ENCODE measurements at regions not wholly inside any gene's neighbourhood (a gene's known extent, or its start where the extent isn't known, plus 50 kb on each side); places are given as distances from the start of the nearest gene placed in this dataset.

- ATAC-seq: no peak
These were observed 202.5 kb upstream of the CADM1 start for GRCh38 chr11:115706626-115707135.

GRCh38 chr11:115705200-115705599, 201.0 kb upstream of the CADM1 start:
- no peak for ATAC-seq

- ATAC-seq: no peak
These were observed 197.0 kb upstream of the CADM1 start for GRCh38 chr11:115700981-115701875.

GRCh38 chr11:115700496-115700895, 196.3 kb upstream of the CADM1 start:
- ATAC-seq: no peak

- no peak for ATAC-seq
These were observed 195.5 kb upstream of the CADM1 start for GRCh38 chr11:115699733-115700132.

- ATAC-seq: no peak
These were observed 195.1 kb upstream of the CADM1 start for GRCh38 chr11:115699326-115699725.

- ATAC-seq: no peak
These were observed 194.0 kb upstream of the CADM1 start for GRCh38 chr11:115698243-115698642.

GRCh38 chr11:115696563-115696962, 192.3 kb upstream of the CADM1 start:
- no peak for ATAC-seq

- no peak for ATAC-seq
These were observed 191.6 kb upstream of the CADM1 start for GRCh38 chr11:115695677-115696364.

GRCh38 chr11:115693002-115693401, 188.8 kb upstream of the CADM1 start:
- no peak for ATAC-seq

- ATAC-seq: no peak
These were observed 186.8 kb upstream of the CADM1 start for GRCh38 chr11:115691030-115691429.

GRCh38 chr11:115687934-115688333, 183.7 kb upstream of the CADM1 start:
- no peak for ATAC-seq

GRCh38 chr11:115684699-115685098, 180.5 kb upstream of the CADM1 start:
- no peak for ATAC-seq

- no peak for ATAC-seq
These were observed 179.9 kb upstream of the CADM1 start for GRCh38 chr11:115684135-115684534.

GRCh38 chr11:115682888-115683287, 178.7 kb upstream of the CADM1 start:
- ATAC-seq: no peak

- ATAC-seq: no peak
These were observed 177.9 kb upstream of the CADM1 start for GRCh38 chr11:115682101-115682500.

GRCh38 chr11:115679945-115680344, 175.7 kb upstream of the CADM1 start:
- ATAC-seq: no peak

- ATAC-seq: no peak
These were observed 174.7 kb upstream of the CADM1 start for GRCh38 chr11:115678942-115679341.

- no peak for ATAC-seq
These were observed 173.0 kb upstream of the CADM1 start for GRCh38 chr11:115677190-115677589.

- no peak for ATAC-seq
These were observed 172.6 kb upstream of the CADM1 start for GRCh38 chr11:115676768-115677167.

- ATAC-seq: no peak
These were observed 172.0 kb upstream of the CADM1 start for GRCh38 chr11:115676206-115676605.

GRCh38 chr11:115674937-115675544, 170.8 kb upstream of the CADM1 start:
- ATAC-seq: no peak

- ATAC-seq: no peak
These were observed 170.1 kb upstream of the CADM1 start for GRCh38 chr11:115674176-115674936.
